UCSD-AML1 (cell line): ENCODE measurements at regions not wholly inside any gene's neighbourhood (a gene's known extent, or its start where the extent isn't known, plus 50 kb on each side); places are given as distances from the start of the nearest gene placed in this dataset.
A peak's percentile ranks its signal among the peaks of the same experiment; 100 is the strongest.

ENCODE experiments used
- DNase-seq: peaks from one replicate; lab custom pipeline; 2025; ENCODE audit not compliant: unreplicated experiment; lab: John Stamatoyannopoulos, UW

GRCh38 chr2:157935378-157935906, 59.3 kb upstream of the ACVR1 start:
- DNase-seq, result no peak

- no peak for DNase-seq
These were observed 58.7 kb upstream of the ACVR1 start for GRCh38 chr2:157934684-157935377.

GRCh38 chr2:157933160-157933920, 57.2 kb upstream of the ACVR1 start:
- DNase-seq, result no peak

DNA sequence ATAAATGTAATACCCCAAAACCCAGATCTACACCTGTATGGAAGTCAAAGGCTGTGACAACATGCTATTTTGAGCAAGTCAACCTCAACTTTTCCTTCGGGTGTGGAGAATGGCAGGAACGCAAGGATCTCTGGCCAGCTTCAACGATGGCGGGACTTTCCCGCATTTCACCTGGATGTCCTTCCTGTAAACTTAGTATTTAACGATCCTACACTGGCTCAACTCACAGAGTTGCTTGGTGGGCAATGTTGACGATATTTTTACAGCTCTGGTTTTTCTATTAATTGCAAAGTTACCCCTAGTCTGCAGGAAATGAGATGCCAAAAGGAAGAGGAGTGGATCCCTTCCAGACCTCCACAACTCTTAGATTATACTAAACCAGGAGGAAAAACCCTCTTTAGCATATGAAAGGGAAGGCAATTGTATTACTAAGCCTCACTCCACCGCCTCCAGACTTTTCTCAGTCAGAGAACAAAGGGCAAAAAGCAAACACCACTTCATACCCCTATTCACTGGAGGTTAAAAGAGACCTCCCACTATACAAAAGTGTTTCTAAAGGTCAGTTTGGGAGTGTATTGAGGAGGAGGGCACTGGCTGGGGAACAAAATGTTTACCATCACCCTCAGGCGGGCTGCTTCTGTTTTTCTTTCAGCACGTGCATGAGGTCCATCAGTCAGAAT, 56.5 kb upstream of the ACVR1 start:
- DNase-seq, result no peak

- no peak for DNase-seq
These were observed 55.4 kb upstream of the ACVR1 start for GRCh38 chr2:157931542-157931941.

DNA sequence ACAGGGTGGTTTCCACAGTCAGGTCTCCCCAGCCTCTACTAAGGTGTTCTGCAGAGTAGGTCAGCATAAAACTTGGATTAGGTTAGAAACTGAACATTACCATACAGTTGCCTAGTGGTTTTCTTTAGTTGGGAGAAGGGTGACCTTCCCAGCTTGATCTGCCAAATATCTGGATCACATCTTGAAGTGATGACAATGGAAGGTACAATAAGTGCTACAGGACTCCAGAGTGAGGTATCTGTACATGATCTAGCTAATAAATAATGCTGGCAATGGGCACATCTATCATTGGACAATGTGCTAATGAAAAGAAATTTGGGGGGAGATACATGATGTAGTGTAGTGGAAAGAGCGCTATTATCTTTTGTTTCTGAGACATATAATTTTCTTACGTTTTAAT, 54.6 kb upstream of the ACVR1 start:
- no peak for DNase-seq

GRCh38 chr2:157929871-157930667, 53.9 kb upstream of the ACVR1 start:
- peak; percentile 18 for DNase-seq

- no peak for DNase-seq
These were observed 52.2 kb upstream of the ACVR1 start for GRCh38 chr2:157928372-157928771.

DNA sequence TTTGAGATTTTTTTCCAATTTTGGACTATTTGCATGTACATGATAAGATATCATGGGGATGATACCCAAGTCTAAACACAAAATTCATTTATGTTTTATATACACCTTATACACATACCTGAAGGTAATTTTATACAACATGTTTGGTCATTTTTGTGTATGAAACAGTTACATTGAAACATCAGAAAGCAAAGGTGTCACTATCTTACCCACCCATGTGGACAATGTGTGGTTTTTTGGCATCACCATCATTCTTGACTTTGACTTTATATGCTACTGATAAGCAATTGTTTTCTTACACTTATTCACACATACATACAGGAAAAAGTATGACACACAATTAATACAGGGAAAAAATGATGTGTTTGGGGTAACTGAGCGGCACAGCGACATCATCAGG, 51.0 kb upstream of the ACVR1 start:
- DNase-seq, result no peak
